ENCODE measurements at regions not wholly inside any gene's neighbourhood (a gene's known extent, or its start where the extent isn't known, plus 50 kb on each side); places are given as distances from the start of the nearest gene placed in this dataset.

GRCh38 chr6:19394687-19395086 is 442.5 kb upstream of the ID4 start:
- TF ChIP-seq CTCF (IDR thresholded peaks at IDR 0.05; ENCODE audit: insufficient read depth, low read length, poor library complexity, severe bottlenecking) = no peak
- no peak for TF ChIP-seq EZH2phosphoT487 (conservative IDR thresholded peaks at IDR 0.05; ENCODE audit: low read length)
